ENCODE measurements at regions not wholly inside any gene's neighbourhood (a gene's known extent, or its start where the extent isn't known, plus 50 kb on each side); places are given as distances from the start of the nearest gene placed in this dataset.

DNA sequence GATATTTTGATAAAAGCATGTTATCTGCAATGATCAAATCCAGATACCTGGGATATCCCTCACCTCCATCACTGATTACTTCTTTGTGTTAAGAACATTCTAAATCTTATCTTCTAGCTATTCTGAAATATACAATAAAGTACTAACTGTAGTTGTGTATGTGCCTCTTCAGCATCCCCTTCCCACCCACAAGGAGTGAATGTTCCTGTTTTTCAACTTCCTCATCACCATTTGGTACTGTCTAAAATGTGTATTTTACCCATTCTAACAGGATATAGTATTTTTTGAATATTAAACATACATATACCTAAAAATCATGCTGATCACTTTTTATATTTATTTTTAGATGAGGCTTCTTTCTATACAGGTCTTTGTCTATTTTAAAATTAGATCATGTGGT lies 1252.6 kb downstream of the TMEM121 start:
- dilution Hi-C loops (cut with MboI; ENCODE audit: extremely low pct_ligation_motif_present, low sequenced_read_pairs) (no loop called here), intact Hi-C loops (cut with micrococcal nuclease) (no loop called here)
- Histone ChIP-seq H3K27ac (ENCODE audit: insufficient read depth, low read depth, low read length) (no peak overlapping the region), H3K4me1 (ENCODE audit: control insufficient read depth, extremely low read depth, insufficient read depth, low read length) (no peaks in the 10 kb centered on the region), H3K79me2 (ENCODE audit: control insufficient read depth, insufficient read depth, low read length) (no peaks in the 10 kb centered on the region), H3K4me2 (ENCODE audit: insufficient read depth, low read length) (no peak overlapping the region), H3K9ac (replicated peaks; ENCODE audit: extremely low read depth, insufficient read depth, low read length) (no peak overlapping the region), H3K4me3 (replicated peaks in 1 of 3; ENCODE audit: insufficient read depth in 1 of 3, low read depth in 1 of 3, low read length in 3 of 3) (no peak overlapping the region), H3K36me3 (ENCODE audit: control insufficient read depth in 2 of 2, extremely low read depth in 1 of 2, insufficient read depth in 2 of 2, low read length in 2 of 2) (no peaks in the 10 kb centered on the region), H3K9me3 (replicated peaks; ENCODE audit: control insufficient read depth, insufficient read depth, low read length) (no peaks in the 10 kb centered on the region), H2AFZ (ENCODE audit: low read depth, low read length) (no peak overlapping the region), H3K27me3 (ENCODE audit: control insufficient read depth in 2 of 2, insufficient read depth in 2 of 2, low read length in 2 of 2) (no peaks in the 10 kb centered on the region), H3K9me1 (replicated peaks; ENCODE audit: control insufficient read depth, extremely low read depth, insufficient read depth, low read length) (no peaks in the 10 kb centered on the region), H4K20me1 (replicated peaks; ENCODE audit: control insufficient read depth, extremely low read depth, insufficient read depth, low read length) (no peaks in the 10 kb centered on the region)
- no TSS peak for BruUV-seq (replicated peaks)
- TF ChIP-seq POLR2AphosphoS5 (IDR thresholded peaks at IDR 0.05; ENCODE audit: insufficient read depth, low read depth, low read length) (no peak), EZH2 (IDR thresholded peaks at IDR 0.05; ENCODE audit: borderline replicate concordance, low read depth, low read length, severe bottlenecking) (no peak), MYC (IDR thresholded peaks at IDR 0.05; ENCODE audit: low read depth, low read length) (no peak), FOS (IDR thresholded peaks at IDR 0.05; ENCODE audit: borderline replicate concordance, insufficient read depth, low read length) (no peak), POLR2A (IDR thresholded peaks at IDR 0.05; ENCODE audit: low read depth, low read length) (no peak), JUN (IDR thresholded peaks at IDR 0.05; ENCODE audit: borderline replicate concordance, insufficient read depth, insufficient read length, low read depth) (no peak), GATA2 (IDR thresholded peaks at IDR 0.05; ENCODE audit: insufficient read depth, insufficient read length, low read depth, low read length) (no peak)
- TF ChIP-seq, protein P1, sequence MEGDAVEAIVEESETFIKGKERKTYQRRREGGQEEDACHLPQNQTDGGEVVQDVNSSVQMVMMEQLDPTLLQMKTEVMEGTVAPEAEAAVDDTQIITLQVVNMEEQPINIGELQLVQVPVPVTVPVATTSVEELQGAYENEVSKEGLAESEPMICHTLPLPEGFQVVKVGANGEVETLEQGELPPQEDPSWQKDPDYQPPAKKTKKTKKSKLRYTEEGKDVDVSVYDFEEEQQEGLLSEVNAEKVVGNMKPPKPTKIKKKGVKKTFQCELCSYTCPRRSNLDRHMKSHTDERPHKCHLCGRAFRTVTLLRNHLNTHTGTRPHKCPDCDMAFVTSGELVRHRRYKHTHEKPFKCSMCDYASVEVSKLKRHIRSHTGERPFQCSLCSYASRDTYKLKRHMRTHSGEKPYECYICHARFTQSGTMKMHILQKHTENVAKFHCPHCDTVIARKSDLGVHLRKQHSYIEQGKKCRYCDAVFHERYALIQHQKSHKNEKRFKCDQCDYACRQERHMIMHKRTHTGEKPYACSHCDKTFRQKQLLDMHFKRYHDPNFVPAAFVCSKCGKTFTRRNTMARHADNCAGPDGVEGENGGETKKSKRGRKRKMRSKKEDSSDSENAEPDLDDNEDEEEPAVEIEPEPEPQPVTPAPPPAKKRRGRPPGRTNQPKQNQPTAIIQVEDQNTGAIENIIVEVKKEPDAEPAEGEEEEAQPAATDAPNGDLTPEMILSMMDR (IDR thresholded peaks at IDR 0.05; ENCODE audit: extremely low read depth in 1 of 2, insufficient read depth in 1 of 2, low read depth in 1 of 2, low read length in 2 of 2) = no peak
- TF ChIP-seq, protein P2, sequence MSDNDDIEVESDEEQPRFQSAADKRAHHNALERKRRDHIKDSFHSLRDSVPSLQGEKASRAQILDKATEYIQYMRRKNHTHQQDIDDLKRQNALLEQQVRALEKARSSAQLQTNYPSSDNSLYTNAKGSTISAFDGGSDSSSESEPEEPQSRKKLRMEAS (IDR thresholded peaks at IDR 0.05; ENCODE audit: insufficient read depth, insufficient read length) = no peak
- ChIA-PET CTCF (no interaction called here), POLR2A (no interaction called here)
- FAIRE-seq = no peak
- no peak for DNase-seq (ENCODE audit: low read depth, low spot score)

Data from endothelial cell of umbilical vein (primary cell).